Endothelial cell of umbilical vein (primary cell): ENCODE measurements at regions not wholly inside any gene's neighbourhood (a gene's known extent, or its start where the extent isn't known, plus 50 kb on each side); places are given as distances from the start of the nearest gene placed in this dataset.

Experiments used
- EZH2 ChIP-seq: IDR thresholded peaks from 2 replicates; pipeline ENCODE4 v1.6.1; 2012; ENCODE audit warnings: borderline replicate concordance, low read depth, mild to moderate bottlenecking, moderate library complexity, low read length, inconsistent platforms; ENCODE audit not compliant: severe bottlenecking
- FOS ChIP-seq: IDR thresholded peaks from 2 replicates; pipeline ENCODE4 v1.6.1; 2011; ENCODE audit warnings: mild to moderate bottlenecking, low read length, moderate library complexity, borderline replicate concordance; ENCODE audit not compliant: insufficient read depth
- GATA2 ChIP-seq: IDR thresholded peaks from 2 replicates; pipeline ENCODE4 v1.7.0; 2011; ENCODE audit warnings: low read depth, mild to moderate bottlenecking, moderate library complexity, mixed read lengths, low read length; ENCODE audit not compliant: insufficient read length, insufficient read depth
- JUN ChIP-seq: IDR thresholded peaks from 2 replicates; pipeline ENCODE4 v1.6.1; 2011; ENCODE audit warnings: borderline replicate concordance, low read depth; ENCODE audit not compliant: insufficient read length, insufficient read depth
- MYC ChIP-seq: IDR thresholded peaks from one replicate; pipeline ENCODE4 v1.6.1; 2011; ENCODE audit warnings: mild to moderate bottlenecking, low read depth, low read length
- POLR2A ChIP-seq: IDR thresholded peaks from 2 replicates; pipeline ENCODE4 v1.6.1; 2012; ENCODE audit warnings: low read depth, mild to moderate bottlenecking, control low read depth, low read length
- POLR2AphosphoS5 ChIP-seq: IDR thresholded peaks from 2 replicates; pipeline ENCODE4 v1.6.1; 2012; ENCODE audit warnings: low read depth, mild to moderate bottlenecking, control low read depth, low read length, moderate library complexity; ENCODE audit not compliant: insufficient read depth
- TF ChIP-seq, protein P1 (sequence below): IDR thresholded peaks from 2 replicates; pipeline ENCODE4 v1.6.1; 2011; ENCODE audit not compliant: insufficient read depth, insufficient read length
- TF ChIP-seq, protein P2 (sequence below), 2 donors: IDR thresholded peaks; 1 replicate in 1 of 2; 2 replicates in 1 of 2; pipeline ENCODE4 v1.5.1; 2011; ENCODE audit warnings: low read length in 2 of 2, mild to moderate bottlenecking in 2 of 2, moderate library complexity in 2 of 2, control low read depth in 1 of 2, inconsistent platforms in 1 of 2, low read depth in 1 of 2; ENCODE audit not compliant: insufficient read depth in 1 of 2; ENCODE audit errors: extremely low read depth in 1 of 2

DNA sequence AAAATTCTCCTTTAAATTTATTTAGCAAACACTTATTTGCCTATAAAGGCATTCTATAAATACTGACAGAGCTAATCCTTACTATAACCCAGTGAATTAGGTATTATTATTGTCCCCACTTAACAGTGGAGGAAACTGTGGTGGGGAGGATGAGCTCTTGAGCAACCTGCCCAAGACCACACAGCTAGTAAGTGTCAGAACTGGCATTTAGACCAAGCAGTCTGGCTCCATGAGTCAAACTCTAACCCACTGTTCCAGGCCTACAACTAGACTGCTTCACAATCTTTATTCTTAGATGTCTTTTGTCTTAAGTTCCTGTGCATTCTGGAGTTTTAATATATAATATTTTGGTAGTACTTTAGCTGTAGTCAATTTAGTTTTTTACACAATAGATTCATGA, 530.8 kb downstream of the BCKDHB start:
- TF ChIP-seq, protein P1, sequence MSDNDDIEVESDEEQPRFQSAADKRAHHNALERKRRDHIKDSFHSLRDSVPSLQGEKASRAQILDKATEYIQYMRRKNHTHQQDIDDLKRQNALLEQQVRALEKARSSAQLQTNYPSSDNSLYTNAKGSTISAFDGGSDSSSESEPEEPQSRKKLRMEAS: no peak
- TF ChIP-seq JUN (no peak), EZH2 (no peak), POLR2A (no peak), POLR2AphosphoS5 (no peak), MYC (no peak), FOS (no peak), GATA2 (no peak)
- TF ChIP-seq, protein P2, sequence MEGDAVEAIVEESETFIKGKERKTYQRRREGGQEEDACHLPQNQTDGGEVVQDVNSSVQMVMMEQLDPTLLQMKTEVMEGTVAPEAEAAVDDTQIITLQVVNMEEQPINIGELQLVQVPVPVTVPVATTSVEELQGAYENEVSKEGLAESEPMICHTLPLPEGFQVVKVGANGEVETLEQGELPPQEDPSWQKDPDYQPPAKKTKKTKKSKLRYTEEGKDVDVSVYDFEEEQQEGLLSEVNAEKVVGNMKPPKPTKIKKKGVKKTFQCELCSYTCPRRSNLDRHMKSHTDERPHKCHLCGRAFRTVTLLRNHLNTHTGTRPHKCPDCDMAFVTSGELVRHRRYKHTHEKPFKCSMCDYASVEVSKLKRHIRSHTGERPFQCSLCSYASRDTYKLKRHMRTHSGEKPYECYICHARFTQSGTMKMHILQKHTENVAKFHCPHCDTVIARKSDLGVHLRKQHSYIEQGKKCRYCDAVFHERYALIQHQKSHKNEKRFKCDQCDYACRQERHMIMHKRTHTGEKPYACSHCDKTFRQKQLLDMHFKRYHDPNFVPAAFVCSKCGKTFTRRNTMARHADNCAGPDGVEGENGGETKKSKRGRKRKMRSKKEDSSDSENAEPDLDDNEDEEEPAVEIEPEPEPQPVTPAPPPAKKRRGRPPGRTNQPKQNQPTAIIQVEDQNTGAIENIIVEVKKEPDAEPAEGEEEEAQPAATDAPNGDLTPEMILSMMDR (IDR thresholded peaks at IDR 0.05; ENCODE audit: extremely low read depth in 1 of 2, insufficient read depth in 1 of 2, low read depth in 1 of 2, low read length in 2 of 2): no peak
